Chondrocyte (in vitro differentiated cells): ENCODE measurements at regions not wholly inside any gene's neighbourhood (a gene's known extent, or its start where the extent isn't known, plus 50 kb on each side); places are given as distances from the start of the nearest gene placed in this dataset.

Experiments
- DNase-seq: peaks from one replicate; pipeline ENCODE4 v3.0.0; 2021; ENCODE audit warnings: mixed read lengths, low spot score
- H3K27ac Mint-ChIP-seq: one replicate; pipeline ENCODE4 v1.8.0; 2021; ENCODE audit warnings: mild to moderate bottlenecking, moderate library complexity, mixed read lengths; ENCODE audit not compliant: unreplicated experiment
- H3K27me3 Mint-ChIP-seq: 2 replicates; pipeline ENCODE4 v1.8.0; 2021; ENCODE audit warnings: low read depth, mixed read lengths
- H3K36me3 Mint-ChIP-seq: 2 replicates; pipeline ENCODE4 v1.8.0; 2021; ENCODE audit warnings: low read depth, mixed read lengths
- H3K4me1 Mint-ChIP-seq: 2 replicates; pipeline ENCODE4 v1.8.0; 2021; ENCODE audit warnings: low read depth, mild to moderate bottlenecking, mixed read lengths
- H3K4me3 Mint-ChIP-seq: one replicate; pipeline ENCODE4 v1.8.0; 2021; ENCODE audit warnings: mild to moderate bottlenecking, moderate library complexity, mixed read lengths; ENCODE audit not compliant: unreplicated experiment
- H3K9me3 Mint-ChIP-seq: 2 replicates; pipeline ENCODE4 v1.8.0; 2021; ENCODE audit warnings: low read depth, mixed read lengths
- TF ChIP-seq, protein P1 (sequence below): fragments of 200-600 bp; sonication (generic); IDR thresholded peaks from 2 replicates; pipeline ENCODE4 v1.5.0; 2021; ENCODE audit warnings: antibody characterized with exemption, mild to moderate bottlenecking, moderate library complexity

- peaks cover 19% of the 10 kb centered on the region for H3K4me1 Mint-ChIP-seq
- DNase-seq, result no peak
- H3K9me3 Mint-ChIP-seq, result peaks cover 5% of the 10 kb centered on the region
- H3K36me3 Mint-ChIP-seq, result peaks cover 2% of the 10 kb centered on the region
- H3K27ac Mint-ChIP-seq, result no peak overlapping the region
- H3K4me3 Mint-ChIP-seq, result no peak overlapping the region
- no peaks in the 10 kb centered on the region for H3K27me3 Mint-ChIP-seq
- TF ChIP-seq, protein P1, sequence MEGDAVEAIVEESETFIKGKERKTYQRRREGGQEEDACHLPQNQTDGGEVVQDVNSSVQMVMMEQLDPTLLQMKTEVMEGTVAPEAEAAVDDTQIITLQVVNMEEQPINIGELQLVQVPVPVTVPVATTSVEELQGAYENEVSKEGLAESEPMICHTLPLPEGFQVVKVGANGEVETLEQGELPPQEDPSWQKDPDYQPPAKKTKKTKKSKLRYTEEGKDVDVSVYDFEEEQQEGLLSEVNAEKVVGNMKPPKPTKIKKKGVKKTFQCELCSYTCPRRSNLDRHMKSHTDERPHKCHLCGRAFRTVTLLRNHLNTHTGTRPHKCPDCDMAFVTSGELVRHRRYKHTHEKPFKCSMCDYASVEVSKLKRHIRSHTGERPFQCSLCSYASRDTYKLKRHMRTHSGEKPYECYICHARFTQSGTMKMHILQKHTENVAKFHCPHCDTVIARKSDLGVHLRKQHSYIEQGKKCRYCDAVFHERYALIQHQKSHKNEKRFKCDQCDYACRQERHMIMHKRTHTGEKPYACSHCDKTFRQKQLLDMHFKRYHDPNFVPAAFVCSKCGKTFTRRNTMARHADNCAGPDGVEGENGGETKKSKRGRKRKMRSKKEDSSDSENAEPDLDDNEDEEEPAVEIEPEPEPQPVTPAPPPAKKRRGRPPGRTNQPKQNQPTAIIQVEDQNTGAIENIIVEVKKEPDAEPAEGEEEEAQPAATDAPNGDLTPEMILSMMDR, result no peak
Measured at GRCh38 chr1:118744420-118744819, 243.7 kb downstream of the TBX15 start.

DNA sequence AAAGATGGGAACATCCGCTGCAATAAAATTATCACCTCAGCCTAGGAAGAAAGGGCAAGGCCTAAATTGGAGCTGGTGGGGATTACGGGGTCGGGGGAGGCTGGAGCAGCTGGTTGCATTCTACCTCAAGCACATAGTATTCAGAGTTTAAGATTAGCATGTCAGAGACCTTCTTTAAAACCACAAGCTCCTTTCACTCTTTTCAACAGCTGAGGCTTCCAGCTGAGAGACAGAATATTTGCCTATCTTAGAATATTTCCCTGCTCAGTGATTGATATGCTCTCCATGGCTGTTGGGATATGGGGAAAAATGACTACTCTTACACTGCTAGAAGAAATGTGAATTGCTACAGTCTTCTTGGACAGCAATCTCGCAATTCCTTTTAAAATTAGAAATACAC, 248.6 kb downstream of the TBX15 start:
- no peaks in the 10 kb centered on the region for H3K27me3 Mint-ChIP-seq

DNA sequence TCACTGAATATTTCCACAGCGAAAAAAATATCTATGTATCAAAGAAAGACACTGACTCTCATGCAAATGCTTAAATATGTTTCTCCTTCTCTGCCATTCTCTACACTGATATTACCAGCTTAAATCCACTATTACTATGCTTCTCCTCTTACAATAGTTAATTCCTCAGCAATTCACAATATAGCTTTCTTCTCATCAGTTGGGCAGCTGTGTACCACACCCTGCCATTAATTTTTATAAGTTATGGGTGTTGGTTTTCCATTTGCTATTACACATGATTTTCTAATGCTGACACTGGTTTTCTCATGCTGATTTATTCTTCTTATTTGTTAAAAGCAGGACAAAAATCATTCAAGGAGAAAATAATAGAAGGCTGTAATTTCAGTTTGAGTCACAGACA, 251.8 kb downstream of the TBX15 start:
- TF ChIP-seq, protein P1, result no peak
- H3K36me3 Mint-ChIP-seq, result no peaks in the 10 kb centered on the region
- no peak overlapping the region for H3K27ac Mint-ChIP-seq
- H3K9me3 Mint-ChIP-seq, result peaks cover 3% of the 10 kb centered on the region
- no peaks in the 10 kb centered on the region for H3K27me3 Mint-ChIP-seq
- peaks cover 24% of the 10 kb centered on the region for H3K4me1 Mint-ChIP-seq
- DNase-seq, result no peak
- H3K4me3 Mint-ChIP-seq, result no peak overlapping the region

More for the DNA sequence above, 248.6 kb downstream of the TBX15 start:
- H3K4me1 Mint-ChIP-seq, result peaks cover 23% of the 10 kb centered on the region
- no peaks in the 10 kb centered on the region for H3K36me3 Mint-ChIP-seq
- H3K9me3 Mint-ChIP-seq, result peaks cover 3% of the 10 kb centered on the region
- DNase-seq, result no peak
- peak overlapping the region; percentile 68 for H3K27ac Mint-ChIP-seq
- TF ChIP-seq, protein P1, result no peak
- H3K4me3 Mint-ChIP-seq, result no peak overlapping the region

DNA sequence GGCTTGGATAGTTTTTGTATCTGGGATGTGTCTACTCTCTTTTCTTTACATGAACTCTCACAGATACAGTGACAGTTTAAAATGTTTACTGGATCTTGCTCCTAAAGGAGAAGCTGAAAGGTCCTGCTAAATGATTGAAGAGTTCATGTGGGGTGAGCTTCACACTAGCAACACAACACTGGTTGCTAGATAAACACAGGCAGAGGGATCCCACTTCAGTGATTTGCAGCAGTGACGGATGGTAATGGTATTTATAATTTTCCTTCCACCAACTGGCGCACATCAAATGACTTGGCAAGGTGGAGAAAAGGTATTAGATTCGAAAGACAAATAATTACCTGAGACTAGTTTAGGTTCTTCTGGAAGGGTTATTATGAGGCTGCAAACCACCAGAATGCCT, 270.2 kb downstream of the TBX15 start:
- Mint-ChIP-seq H3K9me3 (peaks cover 8% of the 10 kb centered on the region), H3K4me3 (no peak overlapping the region), H3K27ac (no peak overlapping the region), H3K36me3 (peaks cover 3% of the 10 kb centered on the region), H3K27me3 (no peaks in the 10 kb centered on the region), H3K4me1 (peaks cover 3% of the 10 kb centered on the region)
- TF ChIP-seq, protein P1, result no peak
- DNase-seq, result no peak

- no peak overlapping the region for H3K4me3 Mint-ChIP-seq
- H3K36me3 Mint-ChIP-seq, result peaks cover 3% of the 10 kb centered on the region
- DNase-seq, result no peak
- no peak overlapping the region for H3K27ac Mint-ChIP-seq
- H3K27me3 Mint-ChIP-seq, result no peaks in the 10 kb centered on the region
- H3K9me3 Mint-ChIP-seq, result peaks cover 4% of the 10 kb centered on the region
- TF ChIP-seq, protein P1, result peak; percentile 79
- H3K4me1 Mint-ChIP-seq, result peaks cover 3% of the 10 kb centered on the region
Measured at GRCh38 chr1:118716775-118717174, 271.4 kb downstream of the TBX15 start.
